GM18873 (cell line): ENCODE measurements at regions not wholly inside any gene's neighbourhood (a gene's known extent, or its start where the extent isn't known, plus 50 kb on each side); places are given as distances from the start of the nearest gene placed in this dataset.
"Not testable (repeated sequence)": the region's sequence is repeated elsewhere in the genome, so short reads cannot be mapped to it uniquely, and the experiment has no call there.

Experiments used
- ATAC-seq: cut with Tn5 transposase; IDR thresholded peaks from one replicate; pipeline ENCODE4 v1.9.1; 2021; ENCODE audit warnings: mild to moderate bottlenecking, moderate library complexity, moderate number of reproducible peaks; ENCODE audit not compliant: unreplicated experiment, low FRiP score

DNA sequence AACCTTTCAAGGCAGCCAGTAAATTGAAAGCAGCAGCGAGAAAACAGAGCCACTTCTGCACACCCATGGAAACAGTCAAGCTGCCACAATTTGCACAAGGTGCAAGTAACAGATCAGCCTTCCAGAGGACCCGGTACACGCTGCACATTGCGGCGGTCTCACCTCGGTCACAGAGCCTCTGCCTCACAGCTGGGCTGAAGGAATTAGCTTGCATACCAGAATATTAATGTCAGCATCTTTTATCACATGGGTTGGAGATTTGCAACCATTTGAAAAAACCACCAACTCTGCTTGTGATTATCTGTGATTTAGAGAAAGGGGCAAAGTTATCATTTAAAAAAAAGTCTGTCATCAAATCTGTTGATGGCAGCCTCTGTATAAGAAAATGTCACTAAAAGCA lies 330.5 kb upstream of the TCF4 start:
- no peak for ATAC-seq

DNA sequence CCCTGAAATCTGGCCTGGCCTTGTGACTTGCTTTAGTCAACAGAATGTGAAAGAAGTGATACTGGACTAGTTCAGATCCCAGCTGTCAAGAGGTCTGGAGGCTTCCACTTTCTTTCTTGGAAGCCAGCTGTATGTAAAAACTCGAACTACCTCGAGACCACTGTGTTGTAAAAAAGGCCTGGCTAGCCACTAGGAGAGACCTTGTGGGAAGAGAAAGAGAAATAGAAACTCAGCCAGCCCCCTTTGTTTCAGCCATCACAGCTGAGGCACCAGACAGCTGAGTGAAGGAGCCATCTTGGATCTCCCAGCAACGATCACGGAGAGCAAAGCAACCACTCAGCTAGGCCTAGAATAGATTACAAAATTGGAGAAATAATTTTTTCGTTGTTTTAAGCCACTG lies 324.9 kb upstream of the TCF4 start:
- ATAC-seq, result no peak

DNA sequence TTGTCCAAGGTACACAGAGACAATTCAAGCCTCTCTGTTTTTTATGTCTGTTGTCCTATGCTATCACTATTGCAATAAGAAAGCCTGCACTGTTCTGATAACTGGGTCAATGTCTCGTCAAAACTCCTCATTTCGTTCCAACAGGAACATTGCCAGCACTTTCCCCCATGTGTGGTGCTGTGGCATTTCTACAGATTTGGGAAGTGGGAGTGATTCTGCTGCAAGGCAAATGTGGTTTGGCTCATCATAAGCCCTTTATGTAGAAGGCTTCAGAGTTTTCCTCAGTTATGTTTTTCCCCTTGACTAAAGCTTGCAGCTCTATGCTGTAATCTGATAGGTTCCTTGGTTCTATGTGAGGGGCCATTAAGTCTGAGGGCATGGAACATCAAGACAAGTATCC lies 324.1 kb upstream of the TCF4 start:
- no peak for ATAC-seq

DNA sequence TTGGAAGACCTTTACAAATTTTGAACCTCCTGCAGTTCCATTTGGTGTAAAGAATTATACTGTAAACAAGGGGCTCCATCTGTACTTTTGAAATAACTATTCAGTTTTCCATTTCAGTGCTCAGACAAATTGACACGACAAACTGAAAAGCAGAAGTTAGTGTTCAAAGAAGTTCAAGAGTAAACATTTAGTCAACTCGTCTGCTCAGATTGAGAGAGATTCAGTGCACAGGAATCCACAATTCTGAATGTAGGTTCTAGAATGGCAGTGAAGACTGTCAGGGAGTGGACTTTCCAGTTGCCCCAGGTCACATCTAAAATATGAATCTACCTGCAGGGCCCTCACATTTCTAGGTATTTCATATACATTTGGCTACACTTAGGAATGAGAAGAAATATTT lies 322.3 kb upstream of the TCF4 start:
- ATAC-seq, result no peak

DNA sequence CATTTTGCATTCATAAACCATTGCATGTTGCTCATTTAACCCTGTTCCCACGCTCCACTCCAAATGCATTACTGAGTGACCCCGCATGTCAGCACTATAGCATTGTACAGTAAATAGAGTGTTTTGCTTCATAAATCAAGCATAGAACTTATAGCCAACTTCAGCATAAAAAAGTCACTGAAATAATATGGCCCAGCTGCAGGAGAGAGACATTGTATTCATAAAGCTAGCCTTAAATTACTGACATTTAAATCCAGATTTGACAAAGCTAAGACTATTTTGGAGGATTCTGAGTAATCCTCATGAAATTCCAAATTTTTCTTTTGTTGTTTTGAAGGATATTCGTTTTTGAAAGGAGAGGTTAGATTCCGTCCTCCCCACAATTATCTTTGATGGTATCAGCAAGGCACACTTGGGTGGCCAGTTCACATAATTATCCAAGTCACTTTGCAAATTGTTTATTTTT lies 320.9 kb upstream of the TCF4 start:
- ATAC-seq, result no peak

DNA sequence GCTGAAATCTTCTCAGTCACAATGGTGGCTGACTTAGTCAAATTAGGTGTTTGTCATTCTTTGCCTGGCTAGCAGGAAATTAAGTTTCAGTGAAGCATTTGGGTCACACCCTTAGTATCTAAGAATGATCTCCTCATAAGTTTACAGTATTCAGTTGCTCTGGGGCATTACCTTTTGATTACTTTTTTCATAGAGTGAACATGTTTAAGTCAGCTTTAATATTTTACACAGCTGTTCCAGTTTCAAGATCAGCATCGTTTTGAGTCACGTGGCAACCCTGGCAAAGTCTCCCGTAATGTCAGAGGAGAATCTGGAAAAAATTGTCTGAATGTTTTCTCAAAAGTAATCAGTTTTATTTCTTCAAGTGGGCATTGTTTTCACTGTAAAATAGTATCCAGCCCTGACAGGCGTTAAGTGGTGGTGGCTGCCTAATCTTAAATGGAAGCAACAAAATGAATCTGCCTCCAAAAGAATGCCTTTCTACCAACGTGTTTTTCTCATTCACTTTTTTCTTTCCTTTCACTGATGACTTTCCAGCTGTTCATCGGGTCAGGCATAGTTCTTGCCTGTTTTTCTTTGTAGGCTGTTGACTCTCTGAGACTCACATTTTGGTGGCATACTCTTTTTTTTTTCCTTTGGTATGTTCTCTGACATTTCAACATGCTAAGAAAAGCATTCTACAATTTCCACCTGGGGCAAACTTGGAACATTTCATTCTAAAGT lies 319.6 kb upstream of the TCF4 start:
- no peak for ATAC-seq

DNA sequence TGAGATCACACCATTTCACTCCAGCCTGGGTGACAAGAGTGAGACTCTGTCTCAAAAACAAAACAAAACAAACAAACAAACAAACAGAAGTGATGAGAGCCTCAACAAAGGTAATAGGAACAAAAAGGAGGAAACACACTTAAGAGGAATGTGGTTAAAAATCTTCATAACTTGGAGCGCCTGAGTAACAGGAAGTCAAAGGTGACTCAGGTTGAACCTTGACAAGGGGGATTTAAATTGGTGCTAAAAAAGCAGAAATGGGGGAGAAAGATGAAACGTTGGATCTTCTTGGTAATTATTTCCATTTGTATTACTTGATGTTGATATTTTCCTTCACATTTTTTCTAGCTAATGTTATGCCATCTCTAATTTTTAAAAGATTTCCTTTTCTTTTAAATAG lies 318.5 kb upstream of the TCF4 start:
- ATAC-seq, result no peak

DNA sequence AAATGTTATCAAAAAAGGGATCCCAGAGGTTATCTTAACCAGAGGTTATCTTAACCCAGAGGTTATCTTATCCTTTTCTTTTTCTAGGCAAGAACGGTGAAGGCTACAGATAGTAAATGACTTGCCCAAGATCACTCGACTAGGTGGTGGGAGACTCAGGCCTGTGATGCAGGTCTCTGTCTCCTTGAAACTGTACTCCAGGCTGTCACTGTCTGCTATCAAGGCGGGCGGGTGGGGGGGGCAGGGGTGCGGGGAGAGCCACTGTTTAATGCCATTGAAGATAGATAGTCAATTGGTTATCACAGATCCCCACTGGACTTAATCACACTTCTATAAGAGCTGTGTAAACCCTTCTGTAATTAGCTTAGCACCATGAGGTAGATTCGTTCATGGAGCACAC lies 315.9 kb upstream of the TCF4 start:
- ATAC-seq, result no peak

DNA sequence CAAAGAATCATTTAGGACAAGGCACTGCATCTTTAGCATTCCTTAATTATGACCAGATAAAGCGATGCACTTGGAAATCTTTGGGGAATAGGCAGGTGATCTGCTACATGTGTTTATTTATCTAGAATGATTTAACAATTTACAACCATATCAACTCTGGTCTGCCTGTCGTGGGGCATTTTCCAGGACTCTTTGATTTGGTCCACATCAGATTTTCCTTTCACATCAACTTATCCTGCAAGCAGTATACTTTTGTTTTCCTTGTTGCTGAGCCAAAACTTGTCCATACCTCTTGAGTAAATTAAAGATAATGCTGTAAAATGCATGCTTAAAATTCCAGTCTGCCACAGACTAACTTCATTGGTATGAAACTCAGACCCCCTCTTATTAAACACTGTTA lies 312.4 kb upstream of the TCF4 start:
- ATAC-seq, result no peak

DNA sequence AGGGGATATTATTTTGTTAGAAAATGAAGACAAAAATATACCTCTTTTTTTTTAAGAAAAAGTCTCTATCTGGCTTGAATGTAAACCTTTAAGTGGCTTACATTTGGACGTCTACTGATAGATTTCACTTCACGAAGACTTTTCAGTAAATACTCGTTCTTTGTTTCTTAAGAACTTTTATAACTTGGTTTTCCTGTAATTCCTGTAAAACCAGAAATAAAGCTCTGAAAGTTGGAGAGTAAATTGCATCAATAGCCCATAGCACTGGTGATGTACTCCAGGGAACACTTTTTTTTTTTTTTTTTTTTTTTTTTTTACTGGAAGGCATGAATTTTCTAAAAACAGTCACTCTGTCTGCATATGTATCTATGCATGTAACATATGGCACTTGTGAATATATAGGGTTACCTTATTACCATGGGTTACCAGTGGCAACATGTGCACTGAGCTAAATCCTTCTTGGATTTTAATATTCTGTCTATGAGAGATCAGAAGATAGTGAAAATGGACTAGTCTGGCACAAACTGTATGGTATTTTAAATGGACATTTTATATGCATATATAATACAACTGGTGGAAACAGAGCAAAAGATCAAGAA lies 309.2 kb upstream of the TCF4 start:
- ATAC-seq, result no peak

DNA sequence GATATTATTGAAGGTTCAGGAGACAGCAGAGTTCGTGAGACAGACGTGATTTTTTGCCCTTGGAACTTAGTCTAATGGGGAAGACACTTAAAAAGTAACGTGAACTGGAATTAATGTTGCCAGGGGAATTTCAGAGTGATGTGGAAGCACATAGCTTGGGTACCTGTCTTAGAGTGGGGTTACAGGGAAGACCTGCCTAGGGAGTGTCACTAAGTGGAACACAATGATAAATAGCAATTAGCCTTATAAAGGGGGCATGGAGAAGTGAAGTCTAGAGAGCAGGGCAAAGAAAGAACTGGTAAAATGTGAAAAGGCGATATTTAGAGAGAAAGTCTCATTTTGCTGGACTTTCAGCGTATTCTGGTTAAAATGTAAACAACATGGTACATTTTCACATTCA lies 306.0 kb upstream of the TCF4 start:
- no peak for ATAC-seq

DNA sequence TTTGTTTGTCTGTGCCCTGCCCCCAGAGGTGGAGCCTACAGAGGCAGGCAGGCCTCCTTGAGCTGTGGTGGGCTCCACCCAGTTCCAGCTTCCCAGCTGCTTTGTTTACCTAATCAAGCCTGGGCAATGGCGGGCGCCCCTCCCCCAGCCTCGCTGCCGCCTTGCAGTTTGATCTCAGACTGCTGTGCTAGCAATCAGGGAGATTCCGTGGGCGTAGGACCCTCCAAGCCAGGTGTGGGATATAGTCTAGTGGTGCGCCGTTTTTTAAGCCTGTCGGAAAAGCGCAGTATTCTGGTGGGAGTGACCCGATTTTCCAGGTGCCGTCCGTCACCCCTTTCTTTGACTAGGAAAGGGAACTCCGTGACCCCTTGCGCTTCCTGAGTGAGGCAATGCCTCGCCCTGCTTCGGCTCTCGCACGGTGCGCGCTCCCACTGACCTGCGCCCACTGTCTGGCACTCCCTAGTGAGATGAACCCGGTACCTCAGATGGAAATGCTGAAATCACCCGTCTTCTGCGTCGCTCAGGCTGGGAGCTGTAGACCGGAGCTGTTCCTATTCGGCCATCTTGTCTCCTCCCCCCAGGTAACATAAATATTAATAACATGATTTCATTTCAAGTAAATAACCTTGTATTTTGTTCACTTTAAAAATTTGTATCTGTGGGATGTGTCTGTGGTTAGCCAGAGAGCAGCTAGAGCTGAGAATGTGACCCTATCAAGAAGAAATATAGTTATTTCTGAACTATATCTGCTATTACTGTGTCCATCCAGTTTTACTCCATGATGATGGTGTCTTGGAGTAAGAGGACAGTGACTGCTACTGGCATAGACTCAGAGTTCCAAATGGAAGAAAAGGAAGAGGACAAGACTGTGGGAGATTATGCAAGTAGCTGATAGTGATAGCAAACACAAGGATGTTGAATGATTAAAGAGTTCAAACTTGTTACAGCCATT lies 305.1 kb upstream of the TCF4 start:
- not testable (repeated sequence) for ATAC-seq

DNA sequence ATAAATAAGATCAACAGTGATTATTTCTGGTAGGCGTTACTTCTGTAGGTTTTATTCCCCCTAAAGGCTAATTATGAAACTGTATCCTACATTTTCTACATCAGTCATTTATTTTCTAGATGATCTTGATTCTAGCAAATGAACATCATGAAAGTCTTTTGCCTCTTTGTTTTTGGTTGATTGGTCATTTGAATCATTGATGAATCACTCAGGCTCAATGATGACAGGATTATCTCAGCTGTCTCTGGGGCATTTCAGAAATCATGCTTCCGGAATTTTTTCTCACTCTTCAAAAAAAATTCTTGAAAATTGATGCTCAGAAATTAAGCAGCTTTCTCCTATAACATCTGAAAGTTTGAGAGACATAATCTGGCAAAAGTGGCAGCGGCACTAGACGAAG lies 298.9 kb upstream of the TCF4 start:
- no peak for ATAC-seq

DNA sequence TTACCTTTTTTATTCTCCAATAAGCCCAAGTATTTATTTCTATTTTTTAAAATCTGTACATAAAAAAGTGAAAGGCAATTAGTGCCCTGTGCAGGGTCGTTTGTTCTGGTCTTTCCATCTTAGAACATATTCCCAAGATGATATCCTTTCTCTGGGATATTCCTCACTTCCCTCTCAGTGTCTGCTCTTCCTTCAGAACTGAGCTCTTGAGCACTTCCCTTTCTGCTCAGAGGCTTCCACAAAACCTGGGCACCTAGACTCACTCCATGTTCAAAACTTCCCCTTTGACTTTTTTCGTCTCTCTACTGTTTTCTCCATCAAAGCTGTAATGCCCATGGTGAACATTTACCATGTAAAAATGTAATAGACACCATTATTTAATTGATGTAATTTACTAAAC lies 296.5 kb upstream of the TCF4 start:
- ATAC-seq, result no peak

DNA sequence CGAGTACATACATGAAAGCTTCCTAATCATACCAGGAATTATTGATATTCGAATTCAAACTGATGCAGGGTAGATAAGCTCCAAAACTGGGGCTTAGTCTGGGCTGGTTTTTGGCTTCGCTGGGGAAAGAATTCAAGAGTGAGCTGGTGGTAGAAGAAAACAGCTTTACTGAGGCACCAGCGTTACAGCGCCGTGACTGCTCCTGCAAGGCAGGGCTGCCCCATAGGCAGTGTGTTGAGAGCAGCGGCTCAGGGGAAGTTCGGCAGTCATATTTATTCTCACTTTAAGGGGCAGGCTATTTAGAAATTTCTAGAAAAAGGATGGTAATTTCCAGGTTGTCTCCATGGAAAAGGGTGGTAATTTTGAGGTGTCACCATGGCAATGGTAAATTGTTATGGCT lies 292.6 kb upstream of the TCF4 start:
- ATAC-seq, result no peak

DNA sequence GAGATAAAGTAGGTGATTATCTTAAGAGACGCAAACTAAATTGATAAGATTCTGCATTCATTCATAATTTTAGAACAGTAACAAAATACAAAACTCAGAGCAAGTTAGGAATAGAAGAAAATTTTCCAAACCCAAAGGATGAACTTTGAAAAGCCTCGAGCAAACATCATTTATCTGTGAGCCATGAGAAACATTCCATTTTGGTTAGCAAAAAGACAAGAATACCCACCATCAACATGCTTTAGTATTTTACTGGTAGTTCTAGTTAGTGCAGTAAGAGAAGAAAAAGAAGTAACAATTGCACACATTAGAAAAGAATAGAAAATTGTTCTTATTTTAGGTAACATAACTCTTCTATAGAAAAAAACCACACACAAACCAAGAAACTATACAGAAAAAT lies 291.3 kb upstream of the TCF4 start:
- no peak for ATAC-seq

DNA sequence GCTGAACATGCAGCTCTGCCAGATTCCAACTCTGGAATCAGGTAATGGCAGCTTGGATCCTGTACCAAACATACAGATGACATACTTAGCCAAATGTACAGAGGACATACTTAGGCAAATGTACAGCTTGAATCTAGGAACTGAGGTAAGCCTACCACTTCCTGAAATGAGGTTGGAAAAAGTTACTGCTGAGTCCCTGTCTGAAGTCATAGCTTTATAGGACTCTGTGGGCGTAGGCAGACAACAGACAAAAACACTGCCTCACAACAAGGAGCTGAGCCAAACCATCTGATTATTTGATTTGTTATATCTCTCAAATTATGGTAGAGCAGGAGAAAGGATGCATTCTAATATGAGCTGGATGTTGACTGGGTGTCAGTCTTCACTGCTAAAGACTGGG lies 290.2 kb upstream of the TCF4 start:
- no peak for ATAC-seq

DNA sequence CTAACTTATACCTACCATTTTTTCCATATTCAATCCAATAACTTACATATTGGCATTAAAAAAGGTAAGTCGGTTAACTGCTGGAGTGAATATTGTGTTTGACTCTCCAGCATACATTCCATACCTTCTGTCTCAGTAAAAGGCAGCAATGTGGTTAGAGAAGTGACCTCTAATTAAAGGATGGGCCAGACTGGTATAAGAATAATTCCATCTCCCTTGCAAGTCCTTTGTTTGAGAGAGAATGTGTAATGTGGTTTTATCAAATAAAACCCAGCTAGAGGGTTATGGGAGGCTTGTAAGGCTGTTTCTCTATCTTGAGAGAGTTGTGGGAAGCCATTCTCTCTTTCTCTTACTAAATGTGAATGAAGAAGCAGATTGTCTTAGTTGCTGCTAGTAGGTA lies 289.3 kb upstream of the TCF4 start:
- ATAC-seq, result no peak

DNA sequence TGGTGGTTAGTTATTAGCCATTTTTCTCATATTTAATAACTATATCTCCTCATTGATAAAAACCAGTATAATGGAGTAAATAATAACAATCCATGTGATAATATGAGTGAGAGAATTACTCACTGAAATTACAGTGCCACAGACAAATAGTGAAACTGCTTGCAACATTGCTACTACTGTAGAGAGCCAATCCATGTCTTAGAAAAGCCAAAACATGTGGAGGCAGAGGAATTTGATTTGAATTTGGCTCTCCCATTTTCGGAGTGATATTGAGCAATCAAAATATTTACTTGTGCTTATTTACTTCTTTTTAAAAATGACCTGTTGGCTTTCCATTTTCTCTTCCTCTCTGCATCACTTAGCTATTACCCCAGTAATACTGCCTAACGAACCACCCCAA lies 288.3 kb upstream of the TCF4 start:
- no peak for ATAC-seq

DNA sequence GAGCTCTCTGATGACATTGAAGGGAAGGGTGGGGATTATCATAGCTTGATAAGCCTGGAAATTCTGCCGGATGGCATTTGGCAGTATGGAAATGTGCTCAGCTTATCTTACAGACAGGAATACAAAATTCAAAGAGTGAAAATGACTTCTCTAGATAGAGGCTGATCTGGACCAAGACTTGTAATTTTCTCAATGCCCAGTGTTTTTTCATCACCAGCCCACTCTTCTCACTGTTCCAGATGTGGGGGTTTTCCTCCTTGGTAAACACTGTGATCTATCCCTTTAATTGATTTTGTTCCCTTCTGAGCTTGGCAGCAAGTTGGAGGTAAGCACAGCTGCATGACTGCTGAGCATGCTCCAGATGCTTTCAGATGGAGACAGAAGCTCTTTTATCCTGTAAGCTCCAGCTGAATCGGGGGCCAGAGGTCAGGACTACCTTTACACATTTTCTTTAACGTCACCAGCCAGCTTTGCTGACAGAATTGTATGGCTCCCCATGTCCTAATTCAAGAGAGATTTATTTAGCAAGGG lies 287.4 kb upstream of the TCF4 start:
- ATAC-seq, result no peak
